ENCODE measurements at regions not wholly inside any gene's neighbourhood (a gene's known extent, or its start where the extent isn't known, plus 50 kb on each side); places are given as distances from the start of the nearest gene placed in this dataset.
A peak's percentile ranks its signal among the peaks of the same experiment; 100 is the strongest.

GRCh38 chr4:128639541-128640270 is 169.8 kb upstream of the JADE1 start:
- no peaks in the 10 kb centered on the region for H3K9me3 ChIP-seq
- intact Hi-C loops (cut with DNase I; ENCODE audit: low total_unique reads), result no loop called here
- H3K4me1 ChIP-seq, result no peaks in the 10 kb centered on the region
- TF ChIP-seq POLR2A (IDR thresholded peaks at IDR 0.05), result no peak
- no peaks in the 10 kb centered on the region for H3K27me3 ChIP-seq
- H3K36me3 ChIP-seq, result no peaks in the 10 kb centered on the region
- H3K4me3 ChIP-seq, result no peak overlapping the region
- no peak for DNase-seq (ENCODE audit: low spot score in 2 of 2)
- peak overlapping the region; percentile 47 to 80 for H3K27ac ChIP-seq

GRCh38 chr4:128636906-128637305 is 172.6 kb upstream of the JADE1 start:
- DNase-seq (ENCODE audit: low spot score in 2 of 2), result no peak
- intact Hi-C loops (cut with DNase I; ENCODE audit: low total_unique reads), result no loop called here
- TF ChIP-seq POLR2AphosphoS5 (IDR thresholded peaks at IDR 0.05) (no peak), POLR2A (IDR thresholded peaks at IDR 0.05) (no peak)
- TF ChIP-seq, protein P1, sequence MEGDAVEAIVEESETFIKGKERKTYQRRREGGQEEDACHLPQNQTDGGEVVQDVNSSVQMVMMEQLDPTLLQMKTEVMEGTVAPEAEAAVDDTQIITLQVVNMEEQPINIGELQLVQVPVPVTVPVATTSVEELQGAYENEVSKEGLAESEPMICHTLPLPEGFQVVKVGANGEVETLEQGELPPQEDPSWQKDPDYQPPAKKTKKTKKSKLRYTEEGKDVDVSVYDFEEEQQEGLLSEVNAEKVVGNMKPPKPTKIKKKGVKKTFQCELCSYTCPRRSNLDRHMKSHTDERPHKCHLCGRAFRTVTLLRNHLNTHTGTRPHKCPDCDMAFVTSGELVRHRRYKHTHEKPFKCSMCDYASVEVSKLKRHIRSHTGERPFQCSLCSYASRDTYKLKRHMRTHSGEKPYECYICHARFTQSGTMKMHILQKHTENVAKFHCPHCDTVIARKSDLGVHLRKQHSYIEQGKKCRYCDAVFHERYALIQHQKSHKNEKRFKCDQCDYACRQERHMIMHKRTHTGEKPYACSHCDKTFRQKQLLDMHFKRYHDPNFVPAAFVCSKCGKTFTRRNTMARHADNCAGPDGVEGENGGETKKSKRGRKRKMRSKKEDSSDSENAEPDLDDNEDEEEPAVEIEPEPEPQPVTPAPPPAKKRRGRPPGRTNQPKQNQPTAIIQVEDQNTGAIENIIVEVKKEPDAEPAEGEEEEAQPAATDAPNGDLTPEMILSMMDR (IDR thresholded peaks at IDR 0.05), result no peak
- Histone ChIP-seq H3K27ac (no peak overlapping the region), H3K9me3 (no peaks in the 10 kb centered on the region), H3K27me3 (no peaks in the 10 kb centered on the region), H3K36me3 (no peaks in the 10 kb centered on the region), H3K4me1 (no peaks in the 10 kb centered on the region), H3K4me3 (no peak overlapping the region)

- Histone ChIP-seq H3K27ac (peak overlapping the region; percentile 21 to 30), H3K4me3 (no peak overlapping the region), H3K36me3 (no peaks in the 10 kb centered on the region), H3K4me1 (no peaks in the 10 kb centered on the region), H3K9me3 (no peaks in the 10 kb centered on the region), H3K27me3 (no peaks in the 10 kb centered on the region)
- TF ChIP-seq, protein P1 (IDR thresholded peaks at IDR 0.05), result no peak
- TF ChIP-seq POLR2A (IDR thresholded peaks at IDR 0.05), result no peak
- no peak for TF ChIP-seq POLR2AphosphoS5 (IDR thresholded peaks at IDR 0.05)
- intact Hi-C loops (cut with DNase I; ENCODE audit: low total_unique reads), result no loop called here
- DNase-seq (ENCODE audit: low spot score in 2 of 2), result no peak
Measured at GRCh38 chr4:128635955-128636560, 173.4 kb upstream of the JADE1 start.

DNA sequence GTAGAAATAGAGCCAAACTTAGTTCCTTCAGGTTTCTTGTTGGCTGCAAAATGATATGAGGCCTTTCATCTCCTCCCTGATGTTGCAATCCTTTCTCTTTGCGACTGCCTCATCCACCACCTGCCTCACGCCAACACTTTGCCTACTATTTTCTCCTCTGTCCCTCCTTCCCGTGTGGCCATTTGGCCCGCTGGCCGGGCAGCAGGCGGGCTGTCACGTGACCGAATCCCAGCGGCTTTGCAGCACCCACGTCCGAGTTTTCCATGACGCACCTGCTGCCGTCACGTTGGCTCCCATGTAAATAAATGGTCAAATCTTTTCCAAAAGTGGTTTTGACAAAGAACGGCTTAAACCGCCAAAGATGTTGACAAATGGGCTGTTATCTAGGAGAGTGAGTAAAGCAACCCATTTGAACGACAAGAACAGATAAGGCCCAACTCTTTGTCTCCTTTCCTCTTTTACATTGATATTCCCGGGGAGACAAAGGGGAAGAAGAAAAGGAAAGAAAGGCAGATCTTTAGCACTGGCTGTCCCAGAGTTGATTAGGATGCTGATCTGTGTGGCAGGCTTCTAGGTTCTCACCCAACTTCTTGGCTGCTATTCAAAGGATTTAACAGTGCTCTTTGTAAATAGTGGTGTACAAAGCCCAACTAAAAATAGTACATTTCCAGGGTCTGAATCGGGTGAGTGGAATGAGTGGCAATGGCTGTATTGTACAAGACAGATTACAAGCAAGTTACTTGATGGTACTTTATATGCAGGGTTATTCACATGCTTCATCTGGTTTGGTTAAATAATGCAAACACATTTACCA is 174.2 kb upstream of the JADE1 start:
- Histone ChIP-seq H3K27ac (peak overlapping the region; percentile 30 to 38), H3K4me3 (no peak overlapping the region), H3K36me3 (no peaks in the 10 kb centered on the region), H3K27me3 (no peaks in the 10 kb centered on the region), H3K9me3 (no peaks in the 10 kb centered on the region), H3K4me1 (no peaks in the 10 kb centered on the region)
- no peak for DNase-seq (ENCODE audit: low spot score in 2 of 2)
- intact Hi-C loops (cut with DNase I; ENCODE audit: low total_unique reads), result no loop called here
- TF ChIP-seq POLR2AphosphoS5 (IDR thresholded peaks at IDR 0.05) (peak; percentile 45 to 72 (median 67)), POLR2A (IDR thresholded peaks at IDR 0.05) (no peak)

DNA sequence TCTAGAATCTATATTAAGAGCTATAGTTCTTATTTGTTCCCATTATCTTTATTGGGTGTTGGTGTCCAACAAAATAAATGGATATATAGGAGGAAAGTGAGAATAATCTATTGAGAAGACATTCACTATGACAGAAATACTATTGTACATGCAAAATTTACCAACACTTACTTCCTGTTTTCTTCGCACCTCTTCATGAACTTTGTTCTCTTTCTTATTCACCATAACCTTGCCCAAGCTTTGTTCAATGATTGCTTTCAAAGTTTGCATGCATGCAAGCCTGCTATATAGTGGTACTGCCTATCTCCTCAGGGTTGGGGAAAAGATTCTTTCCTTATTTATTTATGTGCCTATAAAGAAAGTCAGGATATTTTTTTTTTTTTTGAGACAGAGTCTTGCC is 176.4 kb upstream of the JADE1 start:
- Histone ChIP-seq H3K27me3 (no peaks in the 10 kb centered on the region), H3K9me3 (no peaks in the 10 kb centered on the region), H3K27ac (no peak overlapping the region), H3K4me3 (no peak overlapping the region), H3K36me3 (no peaks in the 10 kb centered on the region), H3K4me1 (no peaks in the 10 kb centered on the region)
- intact Hi-C loops (cut with DNase I; ENCODE audit: low total_unique reads), result no loop called here
- DNase-seq (ENCODE audit: low spot score in 2 of 2), result no peak
- TF ChIP-seq POLR2A (IDR thresholded peaks at IDR 0.05) (no peak), POLR2AphosphoS5 (IDR thresholded peaks at IDR 0.05) (no peak)
- TF ChIP-seq, protein P1 (IDR thresholded peaks at IDR 0.05), result no peak

GRCh38 chr4:128630871-128631270 is 178.6 kb upstream of the JADE1 start:
- Histone ChIP-seq H3K36me3 (no peaks in the 10 kb centered on the region), H3K4me1 (no peaks in the 10 kb centered on the region), H3K4me3 (no peak overlapping the region), H3K27me3 (no peaks in the 10 kb centered on the region), H3K9me3 (no peaks in the 10 kb centered on the region), H3K27ac (no peak overlapping the region)
- no peak for DNase-seq (ENCODE audit: low spot score in 2 of 2)
- intact Hi-C loops (cut with DNase I; ENCODE audit: low total_unique reads), result no loop called here
- TF ChIP-seq, protein P1 (IDR thresholded peaks at IDR 0.05), result no peak
- no peak for TF ChIP-seq POLR2A (IDR thresholded peaks at IDR 0.05)
- TF ChIP-seq POLR2AphosphoS5 (IDR thresholded peaks at IDR 0.05), result no peak

Data from breast epithelium (tissue), 4 donors.